ENCODE measurements at regions not wholly inside any gene's neighbourhood (a gene's known extent, or its start where the extent isn't known, plus 50 kb on each side); places are given as distances from the start of the nearest gene placed in this dataset.

- intact Hi-C loops (cut with micrococcal nuclease) = no loop called here
- ChIA-PET CTCF (no interaction called here), POLR2A (no interaction called here)
- H3K27ac Mint-ChIP-seq = no peak overlapping the region
- H3K4me3 Mint-ChIP-seq = no peak overlapping the region
- H3K27me3 Mint-ChIP-seq = peaks cover 6% of the 10 kb centered on the region
- DNase-seq = no peak
- H3K4me1 Mint-ChIP-seq (ENCODE audit: low read depth) = no peaks in the 10 kb centered on the region
- H3K36me3 Mint-ChIP-seq = no peaks in the 10 kb centered on the region
- H3K9me3 Mint-ChIP-seq = no peaks in the 10 kb centered on the region
Measured at GRCh38 chr5:172553167-172553566, 87.9 kb upstream of the NEURL1B start.

- CTCF ChIA-PET = no interaction called here
- intact Hi-C loops (cut with micrococcal nuclease) = no loop called here
Measured at GRCh38 chr5:172550996-172551395, 90.1 kb upstream of the NEURL1B start.

DNA sequence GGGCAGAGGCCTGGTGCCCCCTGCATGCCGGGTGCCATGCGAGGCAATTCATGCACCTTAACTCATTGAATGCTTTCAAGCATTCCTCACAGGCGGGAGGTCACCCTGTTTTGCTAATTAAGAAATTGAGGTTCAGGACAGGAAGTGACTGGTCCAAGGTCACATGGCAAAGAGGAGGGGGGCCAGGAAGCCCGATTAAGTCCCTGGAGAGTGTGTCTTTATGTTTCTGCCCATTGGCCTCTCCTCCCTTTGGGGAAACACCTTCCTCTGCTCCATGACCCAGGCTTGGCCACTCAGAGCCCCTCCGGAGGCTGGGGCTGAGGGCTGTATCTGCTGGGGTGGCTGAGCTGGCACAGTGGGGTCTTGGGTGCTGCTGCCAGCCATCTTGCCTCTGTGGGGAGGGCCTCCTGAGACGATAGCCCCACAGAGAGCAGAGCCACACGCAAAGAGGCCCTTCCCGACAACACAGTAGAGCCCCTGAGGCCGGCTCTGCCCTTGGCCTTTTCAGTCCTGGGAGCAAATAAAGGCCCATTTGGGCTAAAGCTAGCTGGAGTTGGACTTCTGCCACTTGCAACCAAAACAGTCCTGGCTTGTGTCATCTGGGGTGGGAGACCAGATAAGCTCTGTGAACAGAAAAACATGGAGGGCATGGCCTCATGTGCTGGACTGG is 90.8 kb upstream of the NEURL1B start:
- Mint-ChIP-seq H3K27me3 (peaks cover 11% of the 10 kb centered on the region), H3K27ac (no peak overlapping the region), H3K9me3 (no peaks in the 10 kb centered on the region), H3K36me3 (no peaks in the 10 kb centered on the region), H3K4me3 (no peak overlapping the region), H3K4me1 (ENCODE audit: low read depth) (no peaks in the 10 kb centered on the region)
- intact Hi-C loops (cut with micrococcal nuclease) = no loop called here
- ChIA-PET POLR2A (no interaction called here), CTCF (no interaction called here)
- DNase-seq = no peak

More at GRCh38 chr5:172550996-172551395, 90.1 kb upstream of the NEURL1B start:
- POLR2A ChIA-PET = no interaction called here
- no peak for DNase-seq
- Mint-ChIP-seq H3K9me3 (no peaks in the 10 kb centered on the region), H3K4me1 (ENCODE audit: low read depth) (no peaks in the 10 kb centered on the region), H3K27me3 (peaks cover 11% of the 10 kb centered on the region), H3K27ac (no peak overlapping the region), H3K4me3 (no peak overlapping the region), H3K36me3 (no peaks in the 10 kb centered on the region)

DNA sequence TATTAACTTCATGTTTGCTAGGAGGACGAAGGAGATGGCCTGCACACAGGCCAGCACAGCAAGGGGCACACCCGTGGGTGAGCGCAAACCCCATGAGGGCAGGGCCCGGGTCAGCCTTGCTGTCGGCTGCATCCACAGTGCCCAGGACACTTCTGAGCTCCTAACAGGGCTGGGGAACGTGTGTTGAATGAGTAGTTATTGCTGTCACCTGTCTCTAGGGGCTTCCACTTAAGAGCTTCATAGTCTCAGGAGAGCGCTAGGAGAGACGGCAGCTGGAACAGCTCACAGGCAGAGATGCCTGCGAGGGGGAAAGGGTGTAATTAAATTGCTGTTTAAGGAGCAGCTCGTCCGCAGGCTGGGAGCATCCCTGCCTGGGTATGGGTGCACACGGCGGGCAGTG is 91.4 kb upstream of the NEURL1B start:
- H3K36me3 Mint-ChIP-seq = no peaks in the 10 kb centered on the region
- no peak overlapping the region for H3K4me3 Mint-ChIP-seq
- intact Hi-C loops (cut with micrococcal nuclease) = no loop called here
- CTCF ChIA-PET = no interaction called here
- no peak overlapping the region for H3K27ac Mint-ChIP-seq
- POLR2A ChIA-PET = no interaction called here
- no peaks in the 10 kb centered on the region for H3K4me1 Mint-ChIP-seq (ENCODE audit: low read depth)
- no peaks in the 10 kb centered on the region for H3K9me3 Mint-ChIP-seq
- peaks cover 13% of the 10 kb centered on the region for H3K27me3 Mint-ChIP-seq
- DNase-seq = no peak

DNA sequence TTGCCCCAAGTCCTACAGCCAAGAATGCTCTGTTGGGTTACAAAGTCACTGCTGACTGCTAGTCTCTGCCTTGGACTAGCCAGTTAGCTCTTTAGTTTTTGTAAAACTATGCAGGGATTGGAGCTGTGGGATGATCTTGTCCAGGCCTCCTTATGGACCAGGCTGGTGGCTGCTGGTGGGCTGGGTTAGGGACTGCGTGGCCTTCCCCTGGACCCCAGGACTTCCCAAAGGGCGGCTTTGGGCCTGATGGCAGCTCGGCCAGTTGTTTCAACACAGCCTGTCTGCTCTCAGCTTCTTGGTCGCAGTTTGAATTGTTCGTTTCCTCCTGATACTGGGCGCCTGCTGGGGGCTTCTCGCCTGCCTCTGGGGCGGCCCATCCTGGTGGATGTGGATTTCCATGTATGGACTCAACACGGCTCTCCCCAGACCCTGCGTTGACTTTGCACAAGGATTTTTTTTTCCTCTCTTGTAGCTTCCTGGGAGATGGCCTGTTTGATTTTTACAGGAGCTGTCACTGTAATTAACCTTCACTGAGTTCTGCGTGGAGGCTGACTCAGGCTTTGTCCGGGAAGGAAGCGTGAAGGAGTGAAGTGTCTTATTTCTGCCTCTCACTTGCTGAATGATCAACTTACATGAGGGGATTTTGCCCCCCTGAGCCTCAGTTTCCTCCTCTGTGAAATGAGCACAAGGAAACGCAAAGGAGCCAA is 91.9 kb upstream of the NEURL1B start:
- Mint-ChIP-seq H3K4me1 (ENCODE audit: low read depth) (no peaks in the 10 kb centered on the region), H3K4me3 (no peak overlapping the region), H3K36me3 (no peaks in the 10 kb centered on the region), H3K27me3 (peaks cover 14% of the 10 kb centered on the region), H3K9me3 (no peaks in the 10 kb centered on the region), H3K27ac (no peak overlapping the region)
- DNase-seq = no peak
- intact Hi-C loops (cut with micrococcal nuclease) = no loop called here
- ChIA-PET POLR2A (no interaction called here), CTCF (no interaction called here)

- Mint-ChIP-seq H3K27ac (no peak overlapping the region), H3K9me3 (no peaks in the 10 kb centered on the region), H3K4me3 (no peak overlapping the region), H3K27me3 (peaks cover 14% of the 10 kb centered on the region), H3K4me1 (ENCODE audit: low read depth) (no peaks in the 10 kb centered on the region), H3K36me3 (no peaks in the 10 kb centered on the region)
- ChIA-PET CTCF (no interaction called here), POLR2A (no interaction called here)
- DNase-seq = no peak
- intact Hi-C loops (cut with micrococcal nuclease) = no loop called here
Measured at GRCh38 chr5:172548311-172548731, 92.7 kb upstream of the NEURL1B start.

GRCh38 chr5:172546196-172546595 is 91.9 kb upstream of the SH3PXD2B start:
- ChIA-PET POLR2A (no interaction called here), CTCF (no interaction called here)
- no peaks in the 10 kb centered on the region for H3K36me3 Mint-ChIP-seq
- no peaks in the 10 kb centered on the region for H3K4me1 Mint-ChIP-seq (ENCODE audit: low read depth)
- H3K27ac Mint-ChIP-seq = no peak overlapping the region
- H3K4me3 Mint-ChIP-seq = no peak overlapping the region
- DNase-seq = no peak
- H3K27me3 Mint-ChIP-seq = peaks cover 12% of the 10 kb centered on the region
- no peaks in the 10 kb centered on the region for H3K9me3 Mint-ChIP-seq
- intact Hi-C loops (cut with micrococcal nuclease) = no loop called here

DNA sequence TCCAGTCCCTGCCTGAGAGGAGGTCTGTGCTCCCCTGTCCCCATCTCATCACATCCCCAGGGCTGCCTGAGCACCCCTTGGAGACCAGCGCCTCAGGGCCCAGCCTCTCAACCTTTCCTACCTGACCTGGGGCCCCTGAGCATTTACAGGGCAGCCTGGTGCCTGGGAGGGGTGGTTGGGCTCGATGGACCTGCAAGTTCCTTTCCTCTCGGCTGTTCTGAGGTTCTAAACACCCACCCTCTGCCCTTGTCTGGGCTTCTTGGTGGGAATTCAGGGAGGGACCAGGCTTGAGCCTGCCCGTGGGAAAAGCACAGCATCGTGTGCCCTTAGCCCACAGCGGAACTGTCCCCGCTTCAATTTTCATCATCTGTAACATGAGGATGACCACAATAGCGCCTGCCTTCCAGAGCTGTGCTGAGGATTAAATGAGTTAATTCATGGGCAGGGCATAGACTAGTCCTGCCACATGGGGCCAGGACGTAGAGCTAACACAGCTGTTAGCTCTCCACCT is 91.0 kb upstream of the SH3PXD2B start:
- Mint-ChIP-seq H3K4me1 (ENCODE audit: low read depth) (no peaks in the 10 kb centered on the region), H3K4me3 (no peak overlapping the region), H3K36me3 (no peaks in the 10 kb centered on the region), H3K27me3 (peaks cover 14% of the 10 kb centered on the region), H3K27ac (no peak overlapping the region), H3K9me3 (no peaks in the 10 kb centered on the region)
- ChIA-PET POLR2A (no interaction called here), CTCF (no interaction called here)
- intact Hi-C loops (cut with micrococcal nuclease) = no loop called here
- no peak for DNase-seq

DNA sequence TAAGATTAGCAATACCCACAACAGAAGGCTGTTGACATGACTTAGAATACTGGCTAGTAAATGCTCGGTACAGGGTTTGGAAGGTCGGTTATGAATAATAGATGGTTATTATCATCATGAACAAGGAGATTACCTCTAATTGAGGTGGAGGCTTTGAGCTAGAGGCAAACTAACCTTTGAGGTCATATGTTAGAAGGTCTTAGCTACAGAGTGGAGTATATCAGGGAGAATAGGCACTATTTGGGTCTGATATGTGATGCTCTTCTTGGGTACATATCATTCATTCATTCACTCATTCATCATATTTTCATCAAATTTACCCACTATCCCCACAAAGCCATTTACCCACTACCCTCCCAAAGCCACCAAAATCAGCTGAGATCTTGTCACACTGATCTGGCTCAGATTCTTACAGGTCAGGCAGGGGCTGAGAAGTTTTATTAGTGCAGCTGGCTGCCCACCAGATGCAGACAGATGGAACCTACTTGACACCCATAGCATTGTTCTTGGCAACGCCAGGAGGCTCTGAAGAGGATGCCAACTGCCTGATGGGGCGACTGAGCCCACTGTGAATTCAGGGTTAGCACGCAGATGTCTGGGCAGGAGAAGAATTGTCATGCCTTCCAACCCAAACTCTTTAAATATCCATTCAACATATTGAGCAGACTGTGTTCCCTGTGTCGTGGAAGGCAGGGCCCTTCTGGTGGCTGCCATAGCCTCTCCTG is 90.2 kb upstream of the SH3PXD2B start:
- Mint-ChIP-seq H3K4me1 (ENCODE audit: low read depth) (no peaks in the 10 kb centered on the region), H3K27ac (no peak overlapping the region), H3K4me3 (no peak overlapping the region), H3K36me3 (no peaks in the 10 kb centered on the region), H3K9me3 (no peaks in the 10 kb centered on the region), H3K27me3 (peaks cover 14% of the 10 kb centered on the region)
- intact Hi-C loops (cut with micrococcal nuclease) = no loop called here
- ChIA-PET POLR2A (no interaction called here), CTCF (no interaction called here)
- DNase-seq = no peak

- intact Hi-C loops (cut with micrococcal nuclease) = no loop called here
- Mint-ChIP-seq H3K9me3 (no peaks in the 10 kb centered on the region), H3K36me3 (no peaks in the 10 kb centered on the region), H3K27ac (no peak overlapping the region), H3K4me1 (ENCODE audit: low read depth) (no peaks in the 10 kb centered on the region), H3K27me3 (peaks cover 14% of the 10 kb centered on the region), H3K4me3 (no peak overlapping the region)
- POLR2A ChIA-PET = no interaction called here
- DNase-seq = no peak
- CTCF ChIA-PET = interaction anchor here (0.7 kb wide), 1 partner anchor 97 kb away, joined by 3 read pairs; the partner anchor contains the start of gene NEURL1B
Measured at GRCh38 chr5:172543484-172544298, 89.4 kb upstream of the SH3PXD2B start.

- H3K27me3 Mint-ChIP-seq = peaks cover 14% of the 10 kb centered on the region
- no peaks in the 10 kb centered on the region for H3K9me3 Mint-ChIP-seq
- intact Hi-C loops (cut with micrococcal nuclease) = no loop called here
- H3K4me1 Mint-ChIP-seq (ENCODE audit: low read depth) = no peaks in the 10 kb centered on the region
- ChIA-PET CTCF (interaction anchor here (0.7 to 1.4 kb wide), 2 partner anchors 98 to 154 kb away, joined by 3 read pairs; partner anchors contain the start of gene NEURL1B), POLR2A (no interaction called here)
- no peak overlapping the region for H3K4me3 Mint-ChIP-seq
- no peaks in the 10 kb centered on the region for H3K36me3 Mint-ChIP-seq
- DNase-seq = no peak
- no peak overlapping the region for H3K27ac Mint-ChIP-seq
Measured at GRCh38 chr5:172542651-172543131, 88.4 kb upstream of the SH3PXD2B start.

DNA sequence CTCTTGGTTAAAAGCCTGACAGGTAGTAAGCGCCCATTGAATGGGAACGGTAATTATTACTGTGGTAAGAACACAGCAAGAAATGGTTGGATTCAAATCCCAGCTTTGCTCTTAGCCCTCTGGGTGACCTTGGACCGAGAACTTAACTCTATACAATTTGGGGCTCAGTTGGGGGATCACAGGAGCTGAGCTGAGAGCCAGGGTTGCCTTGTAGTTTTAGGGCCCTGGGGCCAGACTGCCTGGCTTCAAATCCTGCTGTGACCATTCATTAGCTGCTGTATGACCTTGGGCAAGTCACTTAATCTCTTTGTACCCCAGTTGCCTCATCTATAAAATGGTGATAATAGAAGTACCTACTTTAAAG is 87.4 kb upstream of the SH3PXD2B start:
- intact Hi-C loops (cut with micrococcal nuclease) = no loop called here
- no peak for DNase-seq
- ChIA-PET CTCF (interaction anchor here (1.4 kb wide), 1 partner anchor 155 kb away, joined by 3 read pairs; no protein-coding TSS in a partner anchor), POLR2A (interaction anchor here (1.0 kb wide), 1 partner anchor 10 kb away, joined by 3 read pairs; no protein-coding TSS in a partner anchor)
- Mint-ChIP-seq H3K4me1 (ENCODE audit: low read depth) (no peaks in the 10 kb centered on the region), H3K36me3 (no peaks in the 10 kb centered on the region), H3K9me3 (no peaks in the 10 kb centered on the region), H3K27me3 (peaks cover 12% of the 10 kb centered on the region), H3K4me3 (no peak overlapping the region), H3K27ac (no peak overlapping the region)

Data from activated CD4-positive, alpha-beta memory T cell treated with anti-CD3 and anti-CD28 coated beads for 36 hours (primary cell).